Myocyte (in vitro differentiated cells): ENCODE measurements at regions not wholly inside any gene's neighbourhood (a gene's known extent, or its start where the extent isn't known, plus 50 kb on each side); places are given as distances from the start of the nearest gene placed in this dataset.

Experiments
- DNase-seq: peaks from one replicate; pipeline ENCODE4 v3.0.0-alpha.2; 2012; ENCODE audit warnings: low read depth

DNA sequence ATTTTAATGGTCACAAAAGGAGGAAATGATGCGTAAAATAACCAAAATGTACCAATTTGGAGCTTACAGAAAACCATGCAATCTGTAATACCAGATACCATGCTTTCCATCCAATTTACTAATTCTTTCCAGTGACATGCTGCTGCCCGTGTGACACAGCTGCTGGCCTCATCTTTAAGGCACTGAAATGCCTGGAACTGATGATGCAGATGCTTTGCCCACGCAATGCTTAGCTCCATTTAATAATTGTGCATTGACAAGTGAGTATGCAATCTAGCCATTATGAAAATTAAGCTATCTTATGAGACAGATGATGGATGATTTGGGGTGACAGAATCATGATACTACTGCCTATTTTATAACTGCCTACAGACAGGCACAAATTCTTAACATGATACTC, 169.2 kb upstream of the CTNND2 start:
- no peak for DNase-seq

DNA sequence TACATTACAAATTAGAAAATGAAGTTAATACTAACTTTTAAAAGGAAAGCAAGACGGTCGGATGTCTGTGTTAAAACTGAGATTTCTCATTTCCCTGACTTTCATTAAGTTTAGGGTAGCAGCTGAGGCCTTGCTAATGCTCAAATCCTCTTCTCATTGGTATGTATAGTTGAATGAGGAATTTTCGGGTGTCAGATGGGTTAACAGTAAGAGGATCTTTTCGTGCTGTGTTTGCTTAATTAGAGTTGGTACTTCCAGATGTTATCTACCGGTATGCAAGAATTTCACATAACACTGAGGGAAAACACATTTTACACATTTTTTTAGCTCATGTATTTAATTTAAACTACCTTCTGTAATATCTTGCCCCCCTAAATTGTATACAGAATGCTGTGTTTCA, 168.2 kb upstream of the CTNND2 start:
- no peak for DNase-seq

DNA sequence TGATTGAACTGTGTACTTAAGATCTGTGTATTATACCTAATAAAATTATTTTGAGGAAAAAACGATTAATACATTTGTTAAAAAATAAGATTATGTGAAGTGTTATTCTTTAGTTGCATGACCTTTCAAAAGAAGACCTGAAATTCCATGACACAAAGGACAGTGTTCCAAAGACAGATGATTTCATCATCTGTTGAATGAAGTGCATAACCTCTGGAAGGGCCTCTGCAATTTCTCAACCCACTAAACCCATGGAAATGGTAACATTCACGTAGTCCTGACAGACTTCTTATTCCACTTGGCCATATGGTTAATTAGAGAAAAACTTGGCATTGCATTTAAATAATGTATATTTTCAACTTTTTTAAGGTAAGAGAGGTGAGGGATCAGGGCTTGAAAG, 167.2 kb upstream of the CTNND2 start:
- no peak for DNase-seq

DNA sequence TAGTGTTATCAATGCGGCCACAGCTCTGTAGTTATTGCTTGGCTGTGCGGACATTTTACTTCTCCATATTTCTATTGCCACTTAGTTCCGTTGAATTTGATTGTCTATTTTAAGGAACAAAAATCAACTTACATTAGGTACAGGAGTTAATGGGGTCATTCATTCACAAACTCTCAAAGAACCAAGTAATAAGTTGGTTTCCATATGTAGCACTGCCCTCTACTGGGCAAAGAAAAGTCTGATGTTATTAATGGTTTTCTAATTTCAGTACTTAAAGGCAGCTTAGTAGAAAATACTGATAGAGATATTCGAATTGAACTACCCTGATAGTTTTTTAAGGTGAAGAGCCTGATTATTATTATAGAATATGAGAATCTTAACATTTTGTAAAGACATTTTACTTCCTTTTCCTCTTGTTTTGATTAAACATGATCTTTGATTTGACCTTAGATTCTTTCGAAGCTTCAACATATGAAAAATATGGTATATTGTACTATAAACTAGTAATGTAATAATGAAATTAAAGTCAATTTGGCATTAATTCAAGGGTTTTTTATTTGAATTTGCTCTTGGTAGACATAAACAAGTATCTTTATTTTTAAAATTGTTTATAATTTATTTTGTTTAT, 119.5 kb upstream of the CTNND2 start:
- DNase-seq: peak; percentile 51

DNA sequence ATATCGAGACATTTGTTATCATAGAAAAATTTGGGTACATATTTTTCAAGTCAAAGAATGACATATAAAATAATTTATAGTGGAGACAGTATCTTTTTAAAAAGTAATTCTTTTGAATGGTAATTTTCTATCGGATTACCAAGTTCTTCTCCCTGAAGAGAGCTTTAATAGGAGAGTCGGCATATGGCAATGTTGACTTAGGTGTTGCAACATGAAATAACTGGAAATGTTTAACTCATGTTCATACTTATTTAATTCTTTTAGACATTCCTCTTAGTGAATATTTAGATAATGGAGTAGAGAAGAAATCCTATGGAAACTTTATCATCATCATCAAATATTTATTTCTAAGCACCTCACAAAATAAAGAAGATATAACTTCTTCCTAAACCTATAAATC, 118.2 kb upstream of the CTNND2 start:
- DNase-seq: no peak

DNA sequence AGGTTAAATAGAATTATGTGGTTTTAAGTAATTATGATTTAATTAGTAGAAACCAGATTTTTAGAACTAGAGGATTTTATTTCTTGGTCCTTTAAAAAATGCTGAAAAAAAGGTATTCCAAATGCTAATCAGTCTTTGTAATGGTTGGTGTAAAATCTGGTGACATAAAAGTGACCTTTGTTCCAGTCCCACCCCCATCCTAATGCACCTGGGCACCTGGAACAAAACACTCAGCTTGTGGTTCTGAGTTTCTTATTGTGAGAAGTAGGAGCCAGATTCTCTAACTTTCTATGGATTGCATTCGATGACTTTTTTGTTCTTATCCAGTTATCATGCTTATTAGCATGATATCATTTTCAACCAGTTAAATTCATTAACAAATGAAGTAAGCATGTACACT, 115.1 kb upstream of the CTNND2 start:
- no peak for DNase-seq

DNA sequence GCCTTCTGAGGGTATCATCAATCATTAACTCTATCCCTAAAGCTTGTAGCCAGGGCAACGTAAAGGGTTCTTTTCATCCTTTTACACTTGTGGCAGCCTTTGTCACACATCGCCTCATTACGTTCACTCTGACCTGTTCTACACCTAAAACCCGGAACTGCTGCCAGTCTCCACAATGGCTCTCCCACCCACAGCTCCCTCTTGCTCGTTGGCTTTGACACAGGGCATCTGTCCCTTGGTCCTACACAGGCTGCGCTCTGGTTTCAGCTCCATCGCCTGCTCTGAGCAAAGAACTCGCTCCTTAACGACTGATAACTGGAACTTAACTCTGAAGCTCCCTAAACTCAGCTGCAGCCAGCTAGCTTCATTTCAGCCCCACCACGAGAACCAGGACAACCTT, 112.8 kb upstream of the CTNND2 start:
- DNase-seq: no peak

DNA sequence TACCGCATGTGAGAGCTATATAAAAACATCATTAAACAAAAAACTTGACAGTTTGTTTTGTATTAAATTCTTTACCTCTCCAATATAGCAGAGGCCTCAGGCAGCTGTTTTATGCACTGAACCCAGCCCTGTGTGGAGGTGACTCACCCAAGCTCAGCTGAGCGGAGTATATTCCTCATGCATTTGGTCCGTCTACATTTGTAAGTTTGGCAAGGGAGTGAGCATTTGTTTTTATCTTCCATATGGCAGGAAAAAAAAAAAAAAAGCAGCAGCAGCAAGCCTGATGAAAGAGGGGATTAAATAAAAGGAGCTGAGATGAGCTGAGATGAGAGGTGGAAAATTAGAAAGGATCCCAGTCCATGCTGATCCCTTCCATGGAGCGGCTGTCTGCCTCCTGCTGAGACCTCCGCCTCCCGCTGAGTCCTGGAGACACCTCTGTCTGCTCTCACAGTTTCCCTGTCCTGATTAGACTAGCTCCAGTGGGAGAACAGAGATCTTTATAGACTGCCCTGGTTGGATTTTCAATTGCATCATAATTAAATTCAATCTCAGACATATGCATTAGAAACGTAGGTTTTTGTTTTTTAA, 112.0 kb upstream of the CTNND2 start:
- DNase-seq: no peak

DNA sequence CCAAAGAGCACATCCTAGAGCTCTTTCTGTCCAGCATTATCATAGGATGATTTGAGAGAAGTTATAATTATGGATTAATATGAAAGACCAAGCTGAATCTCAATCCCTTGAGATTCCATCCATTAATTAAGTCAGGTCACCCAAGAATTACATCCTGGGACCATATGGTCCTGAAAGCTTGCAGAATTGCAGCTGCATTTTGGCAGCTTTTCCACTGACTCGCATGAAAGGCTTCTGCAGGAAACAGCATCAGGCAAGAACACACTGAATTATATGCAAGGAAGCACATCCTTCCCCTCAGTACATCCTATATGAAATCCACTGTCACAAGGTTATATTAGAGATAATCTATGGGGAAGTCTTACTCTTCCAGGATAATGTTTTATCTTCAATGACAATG, 109.1 kb upstream of the CTNND2 start:
- no peak for DNase-seq

DNA sequence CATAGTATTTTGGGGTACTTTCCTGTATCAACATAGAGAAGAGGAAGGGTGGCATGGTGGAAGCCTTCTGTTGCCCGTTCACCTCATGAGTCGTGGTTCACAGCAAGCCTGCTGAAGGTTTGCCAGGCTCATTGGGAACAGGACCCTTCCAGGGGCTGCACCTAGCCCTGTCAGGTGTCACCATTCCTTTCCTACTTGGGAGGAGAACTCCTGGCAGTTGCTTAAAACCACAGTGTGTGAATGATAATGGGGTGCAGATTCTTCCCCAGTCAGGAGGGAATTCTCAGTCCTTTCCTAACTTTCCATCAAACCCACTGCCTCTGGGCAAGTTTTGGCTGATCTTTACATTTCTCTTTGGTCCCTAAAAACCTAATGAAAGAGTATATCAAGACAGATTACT, 99.4 kb upstream of the CTNND2 start:
- no peak for DNase-seq

DNA sequence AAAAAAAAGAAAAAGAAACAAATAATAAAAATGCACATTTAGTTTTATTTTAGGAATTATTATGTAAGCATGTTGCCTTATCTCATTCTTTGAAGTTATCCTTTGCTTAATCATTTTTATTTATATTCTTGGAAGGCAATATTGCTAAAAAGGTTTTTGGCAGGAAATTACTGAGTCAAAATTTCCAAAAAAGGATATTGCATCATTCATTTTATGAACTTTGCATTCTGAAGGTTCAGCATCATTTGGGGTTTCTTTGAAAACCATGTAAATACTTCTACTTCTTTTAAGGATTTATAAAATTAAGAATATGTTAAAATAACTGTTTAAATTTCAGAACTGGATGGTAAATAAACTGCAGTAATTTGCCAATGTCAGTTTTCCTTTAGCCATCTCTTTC, 94.2 kb upstream of the CTNND2 start:
- no peak for DNase-seq

DNA sequence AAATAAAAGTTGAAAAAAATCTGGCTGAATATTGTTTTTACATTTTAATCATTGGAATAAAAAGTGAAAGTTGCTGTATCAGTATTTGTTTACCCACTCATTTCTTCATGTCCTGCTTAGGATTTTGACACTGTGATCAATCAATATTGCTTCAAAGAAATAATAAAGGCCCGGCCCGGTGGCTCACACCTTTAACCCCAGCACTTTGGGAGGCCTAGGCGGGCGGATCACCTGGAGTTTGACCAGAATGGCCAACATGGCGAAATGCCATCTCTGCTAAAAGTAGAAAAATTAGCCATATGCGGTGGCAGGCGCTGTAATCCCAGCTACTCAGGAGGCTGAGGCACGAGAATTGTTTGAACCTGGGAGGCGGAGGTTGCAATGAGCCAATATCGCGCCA, 93.7 kb upstream of the CTNND2 start:
- DNase-seq: no peak

DNA sequence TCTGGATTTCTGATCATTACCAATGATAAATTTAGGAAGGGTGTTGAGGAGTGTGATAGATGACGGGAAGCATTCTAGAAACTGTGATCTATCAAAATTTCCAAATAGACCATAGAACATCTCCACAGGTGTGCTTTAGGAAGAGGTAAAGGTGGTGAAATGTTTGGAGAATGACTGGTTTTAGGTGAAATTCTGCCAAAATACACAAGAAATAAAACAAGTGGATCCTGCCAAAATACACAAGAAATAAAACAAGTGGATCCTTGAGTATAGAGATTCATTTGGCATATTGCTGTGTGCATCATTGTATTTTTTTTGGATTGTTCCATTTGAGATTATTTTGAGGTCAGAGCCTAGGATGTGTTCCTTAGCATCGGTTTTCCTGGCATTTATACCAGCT, 88.3 kb upstream of the CTNND2 start:
- no peak for DNase-seq

DNA sequence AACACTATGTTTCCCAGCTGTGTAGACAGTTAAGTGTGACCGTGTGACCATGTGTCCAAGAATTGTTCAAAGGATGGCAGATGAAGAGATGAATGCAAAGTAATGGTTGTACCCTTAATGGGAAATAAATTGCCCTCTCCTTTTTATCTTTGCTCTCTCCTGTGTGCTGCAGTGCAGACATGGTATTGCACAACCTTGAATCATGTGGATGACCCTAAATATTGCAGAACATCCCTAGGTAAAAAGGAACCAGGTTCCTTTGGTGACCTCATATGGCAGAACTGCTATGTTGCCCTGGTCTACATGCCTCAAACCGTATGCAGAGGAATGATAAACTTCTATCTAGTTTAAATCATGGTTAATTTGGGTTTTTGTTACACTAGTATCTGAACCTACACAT, 81.7 kb upstream of the CTNND2 start:
- no peak for DNase-seq

DNA sequence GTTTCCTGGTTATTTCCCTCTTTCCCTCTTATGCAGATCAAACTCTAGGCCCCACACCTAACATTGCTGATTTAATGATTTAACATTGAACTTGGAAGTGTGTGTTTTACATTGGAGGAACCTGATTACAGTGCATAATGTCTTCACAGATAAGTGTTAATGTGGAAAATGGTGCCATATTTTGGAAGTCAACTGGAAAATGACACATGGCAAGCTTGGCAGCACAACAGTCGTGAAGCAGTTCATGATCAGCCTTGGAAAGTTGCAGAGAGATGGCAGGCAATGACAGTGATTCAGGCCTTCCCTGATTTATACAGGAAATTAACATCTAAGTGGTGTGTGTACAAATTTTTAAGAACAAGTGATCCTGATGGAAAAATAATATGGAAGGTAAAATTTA, 80.0 kb upstream of the CTNND2 start:
- no peak for DNase-seq

DNA sequence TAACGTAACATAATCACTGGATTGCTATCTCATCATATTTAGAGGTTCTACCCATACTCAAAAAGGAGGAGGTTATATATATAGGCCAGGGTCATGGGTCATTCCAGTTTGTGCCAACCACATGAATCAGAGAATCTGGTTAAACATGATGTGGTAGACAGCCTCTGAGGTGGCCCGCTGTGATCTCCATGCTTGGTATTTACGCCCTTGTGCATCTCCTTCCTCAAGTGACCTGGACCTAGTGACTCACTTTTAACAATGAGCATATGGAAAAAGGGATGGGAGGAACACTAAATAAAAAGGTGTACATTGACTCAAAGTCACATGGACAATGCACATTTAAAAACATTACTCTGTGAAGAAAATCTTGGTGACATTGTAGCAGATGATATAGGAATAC, 77.7 kb upstream of the CTNND2 start:
- no peak for DNase-seq

DNA sequence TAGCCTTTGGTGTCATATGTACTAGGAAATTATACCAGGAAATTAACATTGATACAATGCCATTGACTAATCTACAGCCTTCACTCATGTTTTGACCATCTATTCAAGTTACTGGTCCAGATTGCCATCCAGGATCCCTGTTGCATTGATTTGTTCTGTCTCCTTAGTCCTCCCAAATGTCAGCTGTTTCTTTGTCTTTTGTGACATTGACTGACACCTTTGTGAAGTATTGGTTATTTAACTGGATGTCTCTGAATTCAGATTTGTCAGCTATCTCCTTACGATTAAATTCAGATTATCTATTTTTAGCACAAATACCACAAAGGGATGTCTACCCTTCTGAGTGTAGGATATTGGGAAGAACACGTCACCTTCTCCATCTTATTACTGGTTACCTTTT, 73.7 kb upstream of the CTNND2 start:
- DNase-seq: no peak

DNA sequence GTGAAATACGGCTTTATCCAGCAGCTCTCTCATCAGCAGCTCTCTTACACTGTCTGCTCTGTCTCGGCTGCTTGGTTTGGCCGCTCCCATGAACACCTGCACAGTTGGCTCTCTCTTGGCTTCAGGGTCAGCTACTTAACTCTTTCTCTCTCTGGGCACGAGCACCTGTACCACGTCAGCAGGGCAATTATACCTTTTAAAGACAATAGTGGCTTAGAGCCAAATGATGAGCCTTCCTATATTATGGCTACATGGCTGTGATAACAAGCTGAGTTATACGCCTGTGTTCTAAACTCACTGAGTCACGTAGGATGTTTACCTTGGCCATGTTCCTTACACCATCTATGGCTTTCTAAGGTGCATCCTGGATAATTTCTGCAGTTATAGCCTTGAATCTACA, 69.2 kb upstream of the CTNND2 start:
- DNase-seq: no peak

DNA sequence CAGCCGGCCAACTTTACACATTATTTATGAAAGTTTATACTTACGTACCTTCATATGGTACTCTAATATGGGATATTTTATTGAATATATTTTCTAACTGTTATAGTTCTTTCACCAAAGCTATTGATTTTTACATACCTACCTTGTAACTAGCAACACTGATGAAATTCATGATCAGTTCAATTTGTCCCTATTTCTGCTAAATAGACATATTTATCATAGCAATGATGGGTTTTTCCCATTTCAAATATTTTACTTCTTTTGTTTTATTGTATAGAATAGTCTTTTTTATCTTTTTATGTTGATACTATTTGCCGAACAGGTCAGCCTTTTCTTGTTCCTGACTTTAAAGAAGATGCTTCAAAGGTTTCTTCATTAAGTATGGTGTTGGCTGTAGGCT, 59.0 kb upstream of the CTNND2 start:
- no peak for DNase-seq

DNA sequence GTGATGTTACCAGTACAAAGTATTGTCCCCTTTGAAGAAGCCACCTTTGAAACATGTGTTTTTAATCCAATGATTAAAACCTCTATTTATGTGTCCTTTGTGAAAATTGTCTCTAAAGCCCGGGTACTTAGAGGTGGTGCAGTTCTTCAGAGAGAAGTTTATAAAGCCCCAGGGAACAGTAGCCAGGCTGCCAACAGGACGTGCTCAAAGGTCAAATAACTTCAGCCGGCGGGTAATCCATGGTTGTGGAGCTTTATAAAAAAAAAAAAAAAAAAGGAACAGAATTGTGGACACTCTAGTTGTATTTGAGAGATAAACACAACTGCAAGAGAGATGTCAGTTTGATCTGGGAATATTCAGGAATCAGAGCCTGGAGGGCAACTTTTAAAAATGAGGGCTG, 57.9 kb upstream of the CTNND2 start:
- no peak for DNase-seq

DNA sequence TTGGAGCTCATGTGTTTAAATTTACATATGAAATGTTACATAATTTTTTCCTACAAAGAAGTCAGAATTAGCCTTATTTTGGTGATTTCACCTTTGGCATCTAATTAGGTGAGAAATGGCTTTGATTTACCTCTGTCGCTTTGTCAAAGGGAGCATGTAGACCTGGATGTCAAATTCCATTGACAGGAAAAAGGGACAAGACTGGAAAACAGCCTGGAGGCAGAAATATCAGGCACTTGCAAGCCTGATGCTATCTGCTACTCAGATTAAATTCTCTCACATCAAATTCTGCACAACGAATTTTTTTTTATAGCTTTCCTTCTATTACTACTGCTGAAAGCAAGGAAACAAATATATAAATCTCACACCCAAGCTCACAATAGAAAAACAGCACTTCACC, 54.1 kb upstream of the CTNND2 start:
- no peak for DNase-seq

DNA sequence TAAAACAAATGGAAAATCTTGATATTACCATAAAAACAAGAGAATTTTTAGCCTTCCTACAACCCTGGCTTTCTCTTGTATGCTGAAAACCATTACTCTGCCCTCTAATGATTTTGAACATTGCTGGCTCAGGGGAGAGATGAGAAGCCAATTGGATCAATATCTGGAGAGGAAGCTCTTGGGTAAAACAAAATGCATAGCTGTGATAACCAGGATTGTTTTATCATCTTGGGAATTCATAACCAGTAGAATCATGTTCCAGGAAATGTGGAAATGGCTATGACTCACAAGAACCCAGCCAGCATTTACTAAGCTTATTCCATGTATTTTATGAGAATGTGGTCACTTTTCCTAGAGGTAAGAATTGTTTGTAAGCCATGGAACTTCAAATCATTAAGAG, 51.1 kb upstream of the CTNND2 start:
- DNase-seq: no peak
